ENCODE measurements at regions not wholly inside any gene's neighbourhood (a gene's known extent, or its start where the extent isn't known, plus 50 kb on each side); places are given as distances from the start of the nearest gene placed in this dataset.
A peak's percentile ranks its signal among the peaks of the same experiment; 100 is the strongest.

DNA sequence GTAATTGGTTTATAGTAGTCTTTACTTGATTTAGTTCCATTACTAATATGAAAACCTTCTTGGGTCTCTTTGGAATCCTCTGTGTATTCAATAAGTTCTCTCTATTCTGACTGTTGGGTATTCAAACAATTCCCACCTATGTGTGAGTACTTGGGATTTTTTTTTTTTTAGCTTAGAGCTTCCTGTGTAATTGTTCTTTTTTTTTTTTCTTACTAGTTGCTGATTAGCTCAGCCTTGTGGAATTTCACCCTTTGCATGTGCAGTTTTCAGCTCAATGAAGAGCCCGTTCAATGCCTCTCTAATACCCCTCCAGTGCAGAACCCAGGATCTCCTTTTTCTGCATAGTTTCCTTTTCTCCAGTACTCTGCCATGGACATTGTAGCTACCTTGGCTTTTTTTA lies 339.1 kb upstream of the GALNT5 start:
- Histone ChIP-seq H3K14ac (ENCODE audit: low read length) (no peak overlapping the region), H3K4ac (ENCODE audit: low read length) (no peak overlapping the region), H2AK5ac (ENCODE audit: low read depth, low read length) (no peak overlapping the region), H3K79me1 (ENCODE audit: low read depth, low read length) (no peaks in the 10 kb centered on the region), H3K9me3 (replicated peaks in 1 of 2; ENCODE audit: control insufficient read depth in 2 of 2, insufficient read depth in 1 of 2, low read depth in 1 of 2, low read length in 2 of 2) (no peaks in the 10 kb centered on the region), H3K18ac (ENCODE audit: low read length) (no peak overlapping the region), H2BK5ac (ENCODE audit: low read length) (no peak overlapping the region), H4K8ac (ENCODE audit: low read depth, low read length) (no peak overlapping the region), H3K4me1 (ENCODE audit: control insufficient read depth in 2 of 2, insufficient read depth in 1 of 2, low read depth in 1 of 2, low read length in 2 of 2) (no peaks in the 10 kb centered on the region), H3K23ac (ENCODE audit: low read depth, low read length, poor library complexity) (no peak overlapping the region), H3K27me3 (ENCODE audit: control insufficient read depth in 3 of 3, insufficient read depth in 3 of 3, low read depth in 1 of 3, low read length in 3 of 3) (no peaks in the 10 kb centered on the region), H3K27ac (replicated peaks; ENCODE audit: low read length) (peak overlapping the region; percentile 51), H2BK15ac (ENCODE audit: low read length) (no peak overlapping the region), H3K4me3 (ENCODE audit: low read length in 2 of 2) (no peak overlapping the region), H2BK12ac (ENCODE audit: low read length) (no peak overlapping the region), H3K9ac (ENCODE audit: low read depth, low read length, poor library complexity) (no peak overlapping the region), H3K4me2 (ENCODE audit: insufficient read depth, low read length, poor library complexity, severe bottlenecking) (no peak overlapping the region), H2BK120ac (ENCODE audit: low read depth, low read length) (no peak overlapping the region), H4K91ac (ENCODE audit: low read depth, low read length, poor library complexity) (no peak overlapping the region), H2AFZ (ENCODE audit: low read length) (peak overlapping the region; percentile 20), H3K36me3 (replicated peaks in 1 of 2; ENCODE audit: control insufficient read depth in 2 of 2, insufficient read depth in 2 of 2, low read length in 2 of 2) (no peaks in the 10 kb centered on the region)
- DNase-seq (ENCODE audit: low spot score) = peak; percentile 5
- WGBS, 2 donors (ENCODE audit: extremely low coverage in 2 of 2, insufficient read length in 2 of 2, insufficient replicate concordance in 1 of 2) = no CpG with 5 or more reads among the region's 1 CpG

DNA sequence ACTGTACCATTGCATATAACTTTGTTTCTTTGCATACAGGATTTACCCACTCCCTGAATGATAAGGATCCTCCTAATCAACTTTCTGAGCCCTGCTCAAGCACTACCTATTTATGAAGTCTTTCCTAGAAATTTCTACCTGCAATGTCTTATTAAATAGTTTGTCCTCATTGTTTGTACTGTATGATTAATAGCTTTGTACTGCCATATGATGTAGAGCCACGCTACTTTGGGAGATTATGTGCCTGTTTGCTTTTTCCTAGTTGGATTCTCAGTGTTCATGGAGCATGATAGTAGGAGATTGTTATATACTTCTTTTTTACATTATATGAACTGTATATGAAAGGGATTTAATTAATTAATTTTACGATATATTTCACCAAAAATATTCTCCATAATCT lies 327.1 kb upstream of the GALNT5 start:
- no peak overlapping the region for H3K14ac ChIP-seq (ENCODE audit: low read length)
- H2AK5ac ChIP-seq (ENCODE audit: low read depth, low read length) = no peak overlapping the region
- peaks cover 0 to under 1% of the 10 kb centered on the region in 2 donors for H3K4me1 ChIP-seq (ENCODE audit: control insufficient read depth in 2 of 2, insufficient read depth in 1 of 2, low read depth in 1 of 2, low read length in 2 of 2)
- H3K4me2 ChIP-seq (ENCODE audit: insufficient read depth, low read length, poor library complexity, severe bottlenecking) = no peak overlapping the region
- H3K9me3 ChIP-seq (replicated peaks in 1 of 2; ENCODE audit: control insufficient read depth in 2 of 2, insufficient read depth in 1 of 2, low read depth in 1 of 2, low read length in 2 of 2) = peaks cover 0 to 5% of the 10 kb centered on the region in 2 donors
- no peak overlapping the region for H2BK120ac ChIP-seq (ENCODE audit: low read depth, low read length)
- H3K9ac ChIP-seq (ENCODE audit: low read depth, low read length, poor library complexity) = no peak overlapping the region
- H3K36me3 ChIP-seq (replicated peaks in 1 of 2; ENCODE audit: control insufficient read depth in 2 of 2, insufficient read depth in 2 of 2, low read length in 2 of 2) = no peaks in the 10 kb centered on the region
- H2AFZ ChIP-seq (ENCODE audit: low read length) = no peak overlapping the region
- no peak overlapping the region for H2BK12ac ChIP-seq (ENCODE audit: low read length)
- H2BK15ac ChIP-seq (ENCODE audit: low read length) = no peak overlapping the region
- no peak overlapping the region for H3K18ac ChIP-seq (ENCODE audit: low read length)
- WGBS, 2 donors (ENCODE audit: extremely low coverage in 2 of 2, insufficient read length in 2 of 2, insufficient replicate concordance in 1 of 2) = no CpG with 5 or more reads among the region's 2 CpGs
- no peak overlapping the region for H3K4me3 ChIP-seq (ENCODE audit: low read length in 2 of 2)
- no peaks in the 10 kb centered on the region for H3K27me3 ChIP-seq (ENCODE audit: control insufficient read depth in 3 of 3, insufficient read depth in 3 of 3, low read depth in 1 of 3, low read length in 3 of 3)
- no peak overlapping the region for H4K91ac ChIP-seq (ENCODE audit: low read depth, low read length, poor library complexity)
- no peak overlapping the region for H3K27ac ChIP-seq (replicated peaks; ENCODE audit: low read length)
- no peaks in the 10 kb centered on the region for H3K79me1 ChIP-seq (ENCODE audit: low read depth, low read length)
- DNase-seq (ENCODE audit: low spot score) = no peak
- H3K4ac ChIP-seq (ENCODE audit: low read length) = no peak overlapping the region
- H3K23ac ChIP-seq (ENCODE audit: low read depth, low read length, poor library complexity) = no peak overlapping the region
- H2BK5ac ChIP-seq (ENCODE audit: low read length) = no peak overlapping the region
- H4K8ac ChIP-seq (ENCODE audit: low read depth, low read length) = no peak overlapping the region

DNA sequence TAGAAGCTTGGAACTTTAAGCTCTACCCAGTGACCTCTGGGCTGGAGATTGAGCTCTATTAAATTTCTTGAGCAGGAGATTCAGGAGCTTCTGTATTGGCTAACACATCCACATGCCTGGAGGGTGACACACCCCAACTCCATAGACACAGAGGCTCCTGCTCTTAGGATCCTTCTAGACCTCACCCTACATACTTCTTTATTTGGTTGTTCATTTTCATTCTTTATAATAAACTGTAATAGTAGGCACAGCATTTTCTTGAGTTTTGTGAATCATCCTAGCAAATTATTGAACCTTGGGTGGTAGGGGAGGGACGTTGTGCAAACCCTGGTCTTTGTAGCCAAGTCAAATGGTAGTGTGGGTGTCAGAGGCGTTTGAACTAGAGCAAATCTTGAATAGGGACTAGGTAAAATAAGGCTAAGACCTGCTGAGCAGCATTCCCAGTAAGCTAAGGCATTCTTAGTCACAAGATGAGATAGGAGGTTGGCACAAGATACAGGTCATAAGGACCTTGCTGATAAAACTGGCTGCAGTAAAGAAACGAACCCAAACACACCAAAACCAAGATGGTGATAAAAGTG lies 323.8 kb upstream of the GALNT5 start:
- no peak overlapping the region for H3K4ac ChIP-seq (ENCODE audit: low read length)
- no peak overlapping the region for H3K18ac ChIP-seq (ENCODE audit: low read length)
- no peak overlapping the region for H2BK5ac ChIP-seq (ENCODE audit: low read length)
- no peak overlapping the region for H3K4me2 ChIP-seq (ENCODE audit: insufficient read depth, low read length, poor library complexity, severe bottlenecking)
- no peak overlapping the region for H2AFZ ChIP-seq (ENCODE audit: low read length)
- H3K9ac ChIP-seq (ENCODE audit: low read depth, low read length, poor library complexity) = no peak overlapping the region
- H2BK15ac ChIP-seq (ENCODE audit: low read length) = no peak overlapping the region
- H3K27me3 ChIP-seq (ENCODE audit: control insufficient read depth in 3 of 3, insufficient read depth in 3 of 3, low read depth in 1 of 3, low read length in 3 of 3) = no peaks in the 10 kb centered on the region
- H2BK120ac ChIP-seq (ENCODE audit: low read depth, low read length) = no peak overlapping the region
- H3K27ac ChIP-seq (replicated peaks; ENCODE audit: low read length) = no peak overlapping the region
- peaks cover 2 to 4% of the 10 kb centered on the region in 2 donors for H3K4me1 ChIP-seq (ENCODE audit: control insufficient read depth in 2 of 2, insufficient read depth in 1 of 2, low read depth in 1 of 2, low read length in 2 of 2)
- H3K14ac ChIP-seq (ENCODE audit: low read length) = no peak overlapping the region
- H4K8ac ChIP-seq (ENCODE audit: low read depth, low read length) = no peak overlapping the region
- no peaks in the 10 kb centered on the region for H3K9me3 ChIP-seq (replicated peaks in 1 of 2; ENCODE audit: control insufficient read depth in 2 of 2, insufficient read depth in 1 of 2, low read depth in 1 of 2, low read length in 2 of 2)
- no peak overlapping the region for H3K4me3 ChIP-seq (ENCODE audit: low read length in 2 of 2)
- no peaks in the 10 kb centered on the region for H3K36me3 ChIP-seq (replicated peaks in 1 of 2; ENCODE audit: control insufficient read depth in 2 of 2, insufficient read depth in 2 of 2, low read length in 2 of 2)
- no peak overlapping the region for H4K91ac ChIP-seq (ENCODE audit: low read depth, low read length, poor library complexity)
- no peaks in the 10 kb centered on the region for H3K79me1 ChIP-seq (ENCODE audit: low read depth, low read length)
- no peak overlapping the region for H3K23ac ChIP-seq (ENCODE audit: low read depth, low read length, poor library complexity)
- no CpG with 5 or more reads among the region's 3 CpGs for WGBS, 2 donors (ENCODE audit: extremely low coverage in 2 of 2, insufficient read length in 2 of 2, insufficient replicate concordance in 1 of 2)
- no peak overlapping the region for H2AK5ac ChIP-seq (ENCODE audit: low read depth, low read length)
- DNase-seq (ENCODE audit: low spot score) = no peak
- H2BK12ac ChIP-seq (ENCODE audit: low read length) = no peak overlapping the region

DNA sequence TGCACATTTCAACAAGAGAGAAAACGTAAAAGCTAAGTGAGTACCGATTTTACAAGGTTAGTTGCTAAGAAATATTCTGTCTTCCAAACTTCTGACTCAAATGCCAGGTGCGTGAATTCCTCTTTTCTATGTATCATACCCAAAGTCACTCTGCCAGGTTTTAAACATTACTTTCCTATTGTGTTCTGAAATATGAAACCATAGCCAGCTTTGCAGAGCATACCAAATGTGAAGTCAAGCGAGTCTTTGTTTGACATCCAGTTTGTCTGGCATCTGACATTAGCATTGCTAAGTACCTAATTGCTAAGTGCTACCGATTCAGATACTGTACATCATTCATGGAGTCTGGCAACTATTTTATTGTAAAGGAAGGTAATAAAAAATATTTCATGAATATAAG lies 321.9 kb upstream of the GALNT5 start:
- Histone ChIP-seq H2BK5ac (ENCODE audit: low read length) (no peak overlapping the region), H3K36me3 (replicated peaks in 1 of 2; ENCODE audit: control insufficient read depth in 2 of 2, insufficient read depth in 2 of 2, low read length in 2 of 2) (no peaks in the 10 kb centered on the region), H3K4me1 (ENCODE audit: control insufficient read depth in 2 of 2, insufficient read depth in 1 of 2, low read depth in 1 of 2, low read length in 2 of 2) (peaks cover 2 to 4% of the 10 kb centered on the region in 2 donors)

More for the DNA sequence above, 321.9 kb upstream of the GALNT5 start:
- Histone ChIP-seq H3K27ac (replicated peaks; ENCODE audit: low read length) (no peak overlapping the region), H2AK5ac (ENCODE audit: low read depth, low read length) (no peak overlapping the region), H2BK120ac (ENCODE audit: low read depth, low read length) (no peak overlapping the region), H3K4me2 (ENCODE audit: insufficient read depth, low read length, poor library complexity, severe bottlenecking) (no peak overlapping the region), H3K9ac (ENCODE audit: low read depth, low read length, poor library complexity) (no peak overlapping the region), H2AFZ (ENCODE audit: low read length) (peak overlapping the region; percentile 22), H3K14ac (ENCODE audit: low read length) (no peak overlapping the region), H3K18ac (ENCODE audit: low read length) (no peak overlapping the region), H3K23ac (ENCODE audit: low read depth, low read length, poor library complexity) (no peak overlapping the region), H3K4ac (ENCODE audit: low read length) (no peak overlapping the region), H2BK12ac (ENCODE audit: low read length) (no peak overlapping the region), H4K91ac (ENCODE audit: low read depth, low read length, poor library complexity) (no peak overlapping the region), H4K8ac (ENCODE audit: low read depth, low read length) (no peak overlapping the region), H3K79me1 (ENCODE audit: low read depth, low read length) (no peaks in the 10 kb centered on the region), H3K9me3 (replicated peaks in 1 of 2; ENCODE audit: control insufficient read depth in 2 of 2, insufficient read depth in 1 of 2, low read depth in 1 of 2, low read length in 2 of 2) (no peaks in the 10 kb centered on the region), H2BK15ac (ENCODE audit: low read length) (no peak overlapping the region), H3K4me3 (ENCODE audit: low read length in 2 of 2) (no peak overlapping the region), H3K27me3 (ENCODE audit: control insufficient read depth in 3 of 3, insufficient read depth in 3 of 3, low read depth in 1 of 3, low read length in 3 of 3) (no peaks in the 10 kb centered on the region)
- DNase-seq (ENCODE audit: low spot score) = no peak
- WGBS, 2 donors (ENCODE audit: extremely low coverage in 2 of 2, insufficient read length in 2 of 2, insufficient replicate concordance in 1 of 2) = no CpG with 5 or more reads among the region's 5 CpGs
